Parathyroid adenoma (tissue), 2 donors: ENCODE measurements at regions not wholly inside any gene's neighbourhood (a gene's known extent, or its start where the extent isn't known, plus 50 kb on each side); places are given as distances from the start of the nearest gene placed in this dataset.
"Not testable (repeated sequence)": the region's sequence is repeated elsewhere in the genome, so short reads cannot be mapped to it uniquely, and the experiment has no call there.

Source experiments
- H2AFZ ChIP-seq: fragments of 300-600 bp; sonication (generic); one replicate; pipeline ENCODE4 v1.7.0; 2017; ENCODE audit warnings: antibody characterized with exemption, mild to moderate bottlenecking
- H3K27ac ChIP-seq: fragments of 300-600 bp; sonication (generic); one replicate; pipeline ENCODE4 v1.7.0; 2017
- H3K27me3 ChIP-seq: fragments of 300-600 bp; sonication (generic); one replicate; pipeline ENCODE4 v1.7.0; 2017; ENCODE audit warnings: low read length; ENCODE audit not compliant: control insufficient read depth, insufficient read depth
- H3K36me3 ChIP-seq: fragments of 300-600 bp; sonication (generic); one replicate; pipeline ENCODE4 v1.7.0; 2017; ENCODE audit warnings: low read length; ENCODE audit not compliant: control insufficient read depth, insufficient read depth
- H3K4me1 ChIP-seq: fragments of 300-600 bp; sonication (generic); one replicate; pipeline ENCODE4 v1.7.0; 2017; ENCODE audit warnings: control low read depth
- H3K4me2 ChIP-seq: fragments of 300-600 bp; sonication (generic); one replicate; pipeline ENCODE4 v1.7.0; 2017; ENCODE audit warnings: low read length
- H3K4me3 ChIP-seq: fragments of 300-600 bp; sonication (generic); one replicate; pipeline ENCODE4 v1.7.0; 2017; ENCODE audit warnings: low read depth, low read length
- H3K79me2 ChIP-seq: fragments of 300-600 bp; sonication (generic); one replicate; pipeline ENCODE4 v1.7.0; 2017; ENCODE audit warnings: control low read depth
- H3K9ac ChIP-seq: fragments of 300-600 bp; sonication (generic); one replicate; pipeline ENCODE4 v1.7.0; 2017; ENCODE audit warnings: mild to moderate bottlenecking
- H3K9me3 ChIP-seq: fragments of 300-600 bp; sonication (generic); one replicate; pipeline ENCODE4 v1.7.0; 2017; ENCODE audit warnings: low read length; ENCODE audit not compliant: control insufficient read depth
- TF ChIP-seq, protein P1 (sequence below): fragments of 300-600 bp; sonication (generic); IDR thresholded peaks from one replicate; pipeline ENCODE4 v1.7.0; 2017; ENCODE audit warnings: antibody characterized with exemption, mild to moderate bottlenecking
- donor health status: primary hyperparathyroidism.

DNA sequence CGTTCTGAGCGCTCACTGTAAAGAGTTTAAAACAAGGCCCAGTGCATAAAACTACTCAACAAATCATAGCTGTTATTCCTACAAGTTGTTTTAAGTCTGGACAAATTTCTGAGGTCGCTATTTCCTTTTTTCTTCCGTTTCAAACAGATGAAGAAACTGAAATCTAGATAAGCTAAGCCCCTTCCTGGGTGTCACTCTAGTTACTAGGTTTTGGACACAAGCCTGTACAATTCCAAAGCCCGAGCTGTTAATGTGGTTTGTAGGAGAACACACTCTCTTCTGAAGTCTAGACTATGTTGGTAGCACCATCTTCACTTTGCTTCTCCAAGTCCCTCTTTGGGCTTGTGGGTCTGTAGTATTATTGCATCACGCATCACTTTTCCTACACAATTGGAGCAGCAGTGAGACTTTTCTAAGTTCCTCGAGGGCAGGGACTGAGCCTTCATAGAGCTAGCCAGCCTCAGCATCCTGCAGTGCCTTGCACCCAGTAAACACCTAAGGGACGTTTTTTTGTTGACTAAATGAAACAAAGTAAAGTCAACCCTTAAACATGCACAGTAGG, 142.6 kb upstream of the PROK2 start:
- H3K27ac ChIP-seq, result no peak overlapping the region
- TF ChIP-seq, protein P1, sequence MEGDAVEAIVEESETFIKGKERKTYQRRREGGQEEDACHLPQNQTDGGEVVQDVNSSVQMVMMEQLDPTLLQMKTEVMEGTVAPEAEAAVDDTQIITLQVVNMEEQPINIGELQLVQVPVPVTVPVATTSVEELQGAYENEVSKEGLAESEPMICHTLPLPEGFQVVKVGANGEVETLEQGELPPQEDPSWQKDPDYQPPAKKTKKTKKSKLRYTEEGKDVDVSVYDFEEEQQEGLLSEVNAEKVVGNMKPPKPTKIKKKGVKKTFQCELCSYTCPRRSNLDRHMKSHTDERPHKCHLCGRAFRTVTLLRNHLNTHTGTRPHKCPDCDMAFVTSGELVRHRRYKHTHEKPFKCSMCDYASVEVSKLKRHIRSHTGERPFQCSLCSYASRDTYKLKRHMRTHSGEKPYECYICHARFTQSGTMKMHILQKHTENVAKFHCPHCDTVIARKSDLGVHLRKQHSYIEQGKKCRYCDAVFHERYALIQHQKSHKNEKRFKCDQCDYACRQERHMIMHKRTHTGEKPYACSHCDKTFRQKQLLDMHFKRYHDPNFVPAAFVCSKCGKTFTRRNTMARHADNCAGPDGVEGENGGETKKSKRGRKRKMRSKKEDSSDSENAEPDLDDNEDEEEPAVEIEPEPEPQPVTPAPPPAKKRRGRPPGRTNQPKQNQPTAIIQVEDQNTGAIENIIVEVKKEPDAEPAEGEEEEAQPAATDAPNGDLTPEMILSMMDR, result no peak
- H3K27me3 ChIP-seq, result no peaks in the 10 kb centered on the region
- no peak overlapping the region for H2AFZ ChIP-seq
- H3K4me1 ChIP-seq, result no peaks in the 10 kb centered on the region
- H3K9ac ChIP-seq, result no peak overlapping the region
- H3K79me2 ChIP-seq, result no peaks in the 10 kb centered on the region
- H3K9me3 ChIP-seq, result no peaks in the 10 kb centered on the region
- H3K4me2 ChIP-seq, result no peak overlapping the region
- no peaks in the 10 kb centered on the region for H3K36me3 ChIP-seq
- H3K4me3 ChIP-seq, result no peak overlapping the region

DNA sequence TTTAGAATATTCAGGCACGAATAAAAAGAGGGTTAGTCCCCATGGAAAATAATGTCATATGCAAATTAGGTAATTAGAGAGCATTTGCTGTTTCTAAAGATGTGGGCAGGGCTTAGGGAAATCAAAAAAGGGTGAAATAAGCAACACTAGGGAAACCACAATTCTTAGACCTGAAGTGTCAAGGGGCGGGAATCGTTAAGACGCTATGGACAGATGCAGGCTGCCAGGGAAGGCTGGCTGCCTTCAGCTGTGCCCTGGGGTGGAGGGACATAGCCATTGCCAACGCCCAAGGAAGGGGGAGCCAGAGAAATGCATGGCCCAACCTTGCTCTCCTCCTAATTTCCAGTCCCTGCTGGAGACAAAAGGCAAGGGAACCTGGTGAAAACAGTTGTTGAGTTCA, 141.7 kb upstream of the PROK2 start:
- H3K4me3 ChIP-seq, result no peak overlapping the region
- no peaks in the 10 kb centered on the region for H3K4me1 ChIP-seq
- no peak overlapping the region for H3K27ac ChIP-seq
- no peaks in the 10 kb centered on the region for H3K27me3 ChIP-seq
- TF ChIP-seq, protein P1, result no peak
- H3K79me2 ChIP-seq, result no peaks in the 10 kb centered on the region
- H3K9ac ChIP-seq, result no peak overlapping the region
- no peaks in the 10 kb centered on the region for H3K9me3 ChIP-seq
- H3K36me3 ChIP-seq, result no peaks in the 10 kb centered on the region
- H2AFZ ChIP-seq, result no peak overlapping the region
- no peak overlapping the region for H3K4me2 ChIP-seq

DNA sequence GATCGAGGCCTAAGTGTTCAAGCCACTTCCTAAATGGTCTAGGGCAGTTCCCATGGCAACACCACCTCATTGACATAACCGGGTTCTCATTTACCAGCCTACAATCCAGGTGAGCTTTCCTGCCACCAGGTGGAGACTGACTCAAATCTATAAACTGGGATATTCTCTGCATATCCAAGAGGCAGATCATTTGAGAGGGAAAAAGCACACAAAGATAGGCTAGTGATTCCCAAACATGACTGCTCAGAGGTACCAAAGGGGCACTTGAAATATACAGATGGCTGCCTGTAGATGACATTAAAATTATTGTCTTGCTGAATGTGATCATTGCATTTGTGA, 141.3 kb upstream of the PROK2 start:
- Histone ChIP-seq H3K27me3 (no peaks in the 10 kb centered on the region), H2AFZ (no peak overlapping the region), H3K79me2 (no peaks in the 10 kb centered on the region), H3K4me1 (no peaks in the 10 kb centered on the region), H3K9ac (no peak overlapping the region), H3K9me3 (no peaks in the 10 kb centered on the region), H3K27ac (no peak overlapping the region), H3K36me3 (no peaks in the 10 kb centered on the region), H3K4me3 (no peak overlapping the region), H3K4me2 (no peak overlapping the region)
- TF ChIP-seq, protein P1, result peak; percentile 62

DNA sequence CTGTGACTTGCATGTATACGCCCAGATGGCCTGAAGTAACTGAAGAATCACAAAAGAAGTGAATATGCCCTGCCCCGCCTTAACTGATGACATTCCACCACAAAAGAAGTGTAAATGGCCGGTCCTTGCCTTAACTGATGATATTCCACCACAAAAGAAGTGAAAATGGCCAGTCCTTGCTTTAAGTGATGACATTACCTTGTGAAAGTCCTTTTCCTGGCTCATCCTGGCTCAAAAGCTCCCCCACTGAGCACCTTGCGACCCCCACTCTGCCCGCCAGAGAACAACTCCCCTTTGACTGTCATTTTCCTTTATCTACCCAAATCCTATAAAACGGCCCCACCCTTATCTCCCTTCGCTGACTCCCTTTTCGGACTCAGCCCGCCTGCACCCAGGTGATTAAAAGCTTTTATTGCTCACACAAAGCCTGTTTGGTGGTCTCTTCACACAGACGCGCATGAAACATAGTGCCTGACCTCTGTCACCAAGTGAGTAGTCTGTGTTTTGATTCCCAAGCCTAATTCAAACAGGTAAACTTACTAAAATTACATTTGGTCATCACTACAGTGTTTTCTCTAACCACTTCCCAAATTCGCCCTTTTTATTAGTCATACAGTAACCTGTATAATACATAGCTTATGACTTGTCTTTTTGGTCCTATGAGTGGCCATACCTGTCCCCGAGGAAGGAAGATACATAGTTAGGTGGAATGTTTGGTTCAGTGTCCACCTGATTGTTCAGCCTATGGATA, 140.7 kb upstream of the PROK2 start:
- H3K9ac ChIP-seq, H3K4me3 ChIP-seq, H2AFZ ChIP-seq, H3K79me2 ChIP-seq, H3K36me3 ChIP-seq, H3K27me3 ChIP-seq, H3K4me1 ChIP-seq, H3K4me2 ChIP-seq, H3K9me3 ChIP-seq, H3K27ac ChIP-seq: not testable (repeated sequence)

DNA sequence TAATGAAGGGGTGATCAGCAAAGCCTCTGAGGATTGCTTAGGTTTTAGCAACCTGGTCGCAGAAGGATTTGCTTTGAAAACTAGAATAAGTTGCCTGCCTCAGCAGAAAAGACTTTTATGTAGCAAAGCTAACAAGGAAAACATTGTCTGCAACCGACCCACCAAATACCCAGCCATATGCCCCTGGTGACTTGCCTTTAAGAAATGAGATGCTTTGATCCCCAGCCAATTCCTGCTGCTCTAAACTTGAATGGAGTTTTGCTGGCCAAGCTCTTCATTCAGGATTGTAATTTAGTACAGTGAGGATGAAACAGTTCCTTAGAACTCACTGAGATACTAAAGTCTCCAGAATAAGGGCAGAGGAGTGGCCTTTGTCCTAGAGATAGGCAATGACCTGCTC, 139.8 kb upstream of the PROK2 start:
- H3K36me3 ChIP-seq, result no peaks in the 10 kb centered on the region
- no peaks in the 10 kb centered on the region for H3K4me1 ChIP-seq
- TF ChIP-seq, protein P1, result no peak
- H3K9ac ChIP-seq, result no peak overlapping the region
- H3K79me2 ChIP-seq, result no peaks in the 10 kb centered on the region
- no peak overlapping the region for H3K4me2 ChIP-seq
- no peak overlapping the region for H3K4me3 ChIP-seq
- no peak overlapping the region for H2AFZ ChIP-seq
- no peak overlapping the region for H3K27ac ChIP-seq
- no peaks in the 10 kb centered on the region for H3K27me3 ChIP-seq
- H3K9me3 ChIP-seq, result no peaks in the 10 kb centered on the region
